ENCODE measurements at regions not wholly inside any gene's neighbourhood (a gene's known extent, or its start where the extent isn't known, plus 50 kb on each side); places are given as distances from the start of the nearest gene placed in this dataset.

GRCh38 chr16:59146140-59146539 is 412.0 kb upstream of the GOT2 start:
- no peaks in the 10 kb centered on the region for H3K36me3 Mint-ChIP-seq
- H3K27ac Mint-ChIP-seq, result no peak overlapping the region
- H3K4me1 Mint-ChIP-seq, result no peaks in the 10 kb centered on the region
- DNase-seq (ENCODE audit: low spot score in 2 of 2, unreplicated experiment in 2 of 2), result no peak
- no peak overlapping the region for H3K4me3 Mint-ChIP-seq
- no peaks in the 10 kb centered on the region for H3K9me3 Mint-ChIP-seq
- TF ChIP-seq CTCF (IDR thresholded peaks at IDR 0.05; ENCODE audit: unreplicated experiment), result no peak
- peaks cover 11% of the 10 kb centered on the region for H3K27me3 Mint-ChIP-seq (ENCODE audit: low read depth)

GRCh38 chr16:59144841-59145240 is 410.7 kb upstream of the GOT2 start:
- no peaks in the 10 kb centered on the region for H3K36me3 Mint-ChIP-seq
- no peak overlapping the region for H3K4me3 Mint-ChIP-seq
- peaks cover 3% of the 10 kb centered on the region for H3K9me3 Mint-ChIP-seq
- peaks cover 6% of the 10 kb centered on the region for H3K27me3 Mint-ChIP-seq (ENCODE audit: low read depth)
- H3K4me1 Mint-ChIP-seq, result no peaks in the 10 kb centered on the region
- no peak for TF ChIP-seq CTCF (IDR thresholded peaks at IDR 0.05; ENCODE audit: unreplicated experiment)
- no peak overlapping the region for H3K27ac Mint-ChIP-seq
- DNase-seq (ENCODE audit: low spot score in 2 of 2, unreplicated experiment in 2 of 2), result no peak

- DNase-seq (ENCODE audit: low spot score in 2 of 2, unreplicated experiment in 2 of 2), result no peak
- Mint-ChIP-seq H3K4me3 (no peak overlapping the region), H3K4me1 (no peaks in the 10 kb centered on the region), H3K27ac (no peak overlapping the region), H3K27me3 (ENCODE audit: low read depth) (peaks cover 6% of the 10 kb centered on the region), H3K36me3 (no peaks in the 10 kb centered on the region), H3K9me3 (peaks cover 8% of the 10 kb centered on the region)
- TF ChIP-seq CTCF (IDR thresholded peaks at IDR 0.05; ENCODE audit: unreplicated experiment), result no peak
These were observed 410.2 kb upstream of the GOT2 start for GRCh38 chr16:59144326-59144725.

GRCh38 chr16:59126486-59126885 is 392.4 kb upstream of the GOT2 start:
- H3K27me3 Mint-ChIP-seq (ENCODE audit: low read depth), result peaks cover under 1% of the 10 kb centered on the region
- no peaks in the 10 kb centered on the region for H3K9me3 Mint-ChIP-seq
- DNase-seq (ENCODE audit: low spot score in 2 of 2, unreplicated experiment in 2 of 2), result no peak
- no peaks in the 10 kb centered on the region for H3K36me3 Mint-ChIP-seq
- TF ChIP-seq CTCF (IDR thresholded peaks at IDR 0.05; ENCODE audit: unreplicated experiment), result no peak
- no peaks in the 10 kb centered on the region for H3K4me1 Mint-ChIP-seq
- no peak overlapping the region for H3K4me3 Mint-ChIP-seq
- H3K27ac Mint-ChIP-seq, result no peak overlapping the region

GRCh38 chr16:59124056-59124455 is 389.9 kb upstream of the GOT2 start:
- no peak for DNase-seq (ENCODE audit: low spot score in 2 of 2, unreplicated experiment in 2 of 2)
- H3K27ac Mint-ChIP-seq, result no peak overlapping the region
- no peaks in the 10 kb centered on the region for H3K27me3 Mint-ChIP-seq (ENCODE audit: low read depth)
- no peaks in the 10 kb centered on the region for H3K36me3 Mint-ChIP-seq
- no peaks in the 10 kb centered on the region for H3K4me1 Mint-ChIP-seq
- H3K4me3 Mint-ChIP-seq, result no peak overlapping the region
- no peaks in the 10 kb centered on the region for H3K9me3 Mint-ChIP-seq
- TF ChIP-seq CTCF (IDR thresholded peaks at IDR 0.05; ENCODE audit: unreplicated experiment), result no peak

- TF ChIP-seq CTCF (IDR thresholded peaks at IDR 0.05; ENCODE audit: unreplicated experiment), result no peak
- no peak overlapping the region for H3K27ac Mint-ChIP-seq
- H3K27me3 Mint-ChIP-seq (ENCODE audit: low read depth), result no peaks in the 10 kb centered on the region
- H3K4me1 Mint-ChIP-seq, result no peaks in the 10 kb centered on the region
- H3K36me3 Mint-ChIP-seq, result no peaks in the 10 kb centered on the region
- no peak for DNase-seq (ENCODE audit: low spot score in 2 of 2, unreplicated experiment in 2 of 2)
- no peak overlapping the region for H3K4me3 Mint-ChIP-seq
- no peaks in the 10 kb centered on the region for H3K9me3 Mint-ChIP-seq
These were observed 389.4 kb upstream of the GOT2 start for GRCh38 chr16:59123479-59123878.
